Cardiac muscle cell (in vitro differentiated cells and primary cell): ENCODE measurements at regions not wholly inside any gene's neighbourhood (a gene's known extent, or its start where the extent isn't known, plus 50 kb on each side); places are given as distances from the start of the nearest gene placed in this dataset.

Experiments
- DNase-seq, 2 donors: peaks; one replicate each; pipeline versions ENCODE4 v3.0.0 to v3.0.0-alpha.2; 2010 to 2017; ENCODE audit warnings: low read depth in 1 of 2, low spot score in 1 of 2
- H3K27ac ChIP-seq: fragments of 200-600 bp; sonication (generic); 2 replicates; pipeline ENCODE4 v1.5.1; 2016
- H3K27me3 ChIP-seq: fragments of 200-600 bp; sonication (generic); 2 replicates; pipeline ENCODE4 v1.6.0; 2016; ENCODE audit warnings: control low read depth
- H3K36me3 ChIP-seq: fragments of 200-600 bp; sonication (generic); 2 replicates; pipeline ENCODE4 v1.5.1; 2016; ENCODE audit warnings: control low read depth
- H3K4me1 ChIP-seq: fragments of 200-600 bp; sonication (generic); 2 replicates; pipeline ENCODE4 v1.8.1; 2017; ENCODE audit warnings: low read depth, mild to moderate bottlenecking, mixed run types
- H3K4me3 ChIP-seq: fragments of 200-600 bp; sonication (generic); 2 replicates; pipeline ENCODE4 v1.5.1; 2016; ENCODE audit warnings: mild to moderate bottlenecking
- H3K9me3 ChIP-seq: fragments of 200-600 bp; sonication (generic); 2 replicates; pipeline ENCODE4 v1.5.1; 2017; ENCODE audit warnings: low read depth, mild to moderate bottlenecking, control low read depth
- CTCF ChIP-seq: IDR thresholded peaks from 2 replicates; pipeline ENCODE4 v1.5.1; 2012; ENCODE audit warnings: low read depth, mild to moderate bottlenecking, low read length

- Histone ChIP-seq H3K4me1 (peaks cover 11% of the 10 kb centered on the region), H3K36me3 (no peaks in the 10 kb centered on the region), H3K4me3 (no peak overlapping the region), H3K27me3 (no peaks in the 10 kb centered on the region), H3K27ac (no peak overlapping the region), H3K9me3 (no peaks in the 10 kb centered on the region)
- no peak for DNase-seq
- no peak for TF ChIP-seq CTCF
These were observed 68.8 kb upstream of the DAB2IP start for GRCh38 chr9:121582641-121583040.

GRCh38 chr9:121584421-121584820, 67.0 kb upstream of the DAB2IP start:
- Histone ChIP-seq H3K4me1 (peaks cover 11% of the 10 kb centered on the region), H3K9me3 (no peaks in the 10 kb centered on the region), H3K27ac (no peak overlapping the region), H3K4me3 (no peak overlapping the region), H3K36me3 (no peaks in the 10 kb centered on the region), H3K27me3 (no peaks in the 10 kb centered on the region)
- no peak for TF ChIP-seq CTCF
- DNase-seq: no peak

GRCh38 chr9:121587863-121588262, 63.6 kb upstream of the DAB2IP start:
- Histone ChIP-seq H3K36me3 (no peaks in the 10 kb centered on the region), H3K27ac (no peak overlapping the region), H3K9me3 (no peaks in the 10 kb centered on the region), H3K4me3 (no peak overlapping the region), H3K4me1 (no peaks in the 10 kb centered on the region), H3K27me3 (no peaks in the 10 kb centered on the region)
- no peak for TF ChIP-seq CTCF
- no peak for DNase-seq

GRCh38 chr9:121589986-121590385, 61.4 kb upstream of the DAB2IP start:
- TF ChIP-seq CTCF: no peak
- no peak for DNase-seq
- no peak overlapping the region for H3K27ac ChIP-seq
- no peaks in the 10 kb centered on the region for H3K36me3 ChIP-seq
- no peaks in the 10 kb centered on the region for H3K27me3 ChIP-seq
- no peaks in the 10 kb centered on the region for H3K4me1 ChIP-seq
- H3K9me3 ChIP-seq: no peaks in the 10 kb centered on the region
- H3K4me3 ChIP-seq: no peak overlapping the region

- Histone ChIP-seq H3K27me3 (no peaks in the 10 kb centered on the region), H3K4me3 (no peak overlapping the region), H3K9me3 (no peaks in the 10 kb centered on the region), H3K4me1 (peaks cover 3% of the 10 kb centered on the region), H3K27ac (no peak overlapping the region), H3K36me3 (no peaks in the 10 kb centered on the region)
- no peak for DNase-seq
- no peak for TF ChIP-seq CTCF
These were observed 59.2 kb upstream of the DAB2IP start for GRCh38 chr9:121592265-121592664.

- H3K27ac ChIP-seq: no peak overlapping the region
- H3K4me3 ChIP-seq: no peak overlapping the region
- H3K36me3 ChIP-seq: no peaks in the 10 kb centered on the region
- DNase-seq: no peak
- H3K4me1 ChIP-seq: peaks cover 8% of the 10 kb centered on the region
- no peaks in the 10 kb centered on the region for H3K27me3 ChIP-seq
- H3K9me3 ChIP-seq: no peaks in the 10 kb centered on the region
- TF ChIP-seq CTCF: no peak
These were observed 58.4 kb upstream of the DAB2IP start for GRCh38 chr9:121593066-121593465.
